Parathyroid adenoma (tissue), 2 donors: ENCODE measurements at regions not wholly inside any gene's neighbourhood (a gene's known extent, or its start where the extent isn't known, plus 50 kb on each side); places are given as distances from the start of the nearest gene placed in this dataset.

Experiments used
- H2AFZ ChIP-seq: fragments of 300-600 bp; sonication (generic); one replicate; pipeline ENCODE4 v1.7.0; 2017; ENCODE audit warnings: antibody characterized with exemption, mild to moderate bottlenecking
- H3K27ac ChIP-seq: fragments of 300-600 bp; sonication (generic); one replicate; pipeline ENCODE4 v1.7.0; 2017
- H3K27me3 ChIP-seq: fragments of 300-600 bp; sonication (generic); one replicate; pipeline ENCODE4 v1.7.0; 2017; ENCODE audit warnings: low read length; ENCODE audit not compliant: control insufficient read depth, insufficient read depth
- H3K36me3 ChIP-seq: fragments of 300-600 bp; sonication (generic); one replicate; pipeline ENCODE4 v1.7.0; 2017; ENCODE audit warnings: low read length; ENCODE audit not compliant: control insufficient read depth, insufficient read depth
- H3K4me1 ChIP-seq: fragments of 300-600 bp; sonication (generic); one replicate; pipeline ENCODE4 v1.7.0; 2017; ENCODE audit warnings: control low read depth
- H3K4me2 ChIP-seq: fragments of 300-600 bp; sonication (generic); one replicate; pipeline ENCODE4 v1.7.0; 2017; ENCODE audit warnings: low read length
- H3K4me3 ChIP-seq: fragments of 300-600 bp; sonication (generic); one replicate; pipeline ENCODE4 v1.7.0; 2017; ENCODE audit warnings: low read depth, low read length
- H3K79me2 ChIP-seq: fragments of 300-600 bp; sonication (generic); one replicate; pipeline ENCODE4 v1.7.0; 2017; ENCODE audit warnings: control low read depth
- H3K9ac ChIP-seq: fragments of 300-600 bp; sonication (generic); one replicate; pipeline ENCODE4 v1.7.0; 2017; ENCODE audit warnings: mild to moderate bottlenecking
- H3K9me3 ChIP-seq: fragments of 300-600 bp; sonication (generic); one replicate; pipeline ENCODE4 v1.7.0; 2017; ENCODE audit warnings: low read length; ENCODE audit not compliant: control insufficient read depth
- CTCF ChIP-seq: fragments of 300-600 bp; sonication (generic); IDR thresholded peaks from one replicate; pipeline ENCODE4 v1.7.0; 2017; ENCODE audit warnings: antibody characterized with exemption, mild to moderate bottlenecking
- donor health status: primary hyperparathyroidism.

- Histone ChIP-seq H3K36me3 (no peaks in the 10 kb centered on the region), H3K9me3 (no peaks in the 10 kb centered on the region), H3K9ac (no peak overlapping the region), H3K27me3 (no peaks in the 10 kb centered on the region), H3K27ac (no peak overlapping the region), H2AFZ (no peak overlapping the region), H3K4me1 (no peaks in the 10 kb centered on the region), H3K4me3 (no peak overlapping the region), H3K79me2 (no peaks in the 10 kb centered on the region), H3K4me2 (no peak overlapping the region)
- TF ChIP-seq CTCF, result no peak
Observed at GRCh38 chr7:46421441-46422230, 500.6 kb upstream of the IGFBP3 start.

- no peaks in the 10 kb centered on the region for H3K36me3 ChIP-seq
- no peak overlapping the region for H3K9ac ChIP-seq
- H3K9me3 ChIP-seq, result no peaks in the 10 kb centered on the region
- H3K4me3 ChIP-seq, result no peak overlapping the region
- no peak for TF ChIP-seq CTCF
- H3K4me2 ChIP-seq, result no peak overlapping the region
- no peaks in the 10 kb centered on the region for H3K79me2 ChIP-seq
- no peaks in the 10 kb centered on the region for H3K4me1 ChIP-seq
- H2AFZ ChIP-seq, result no peak overlapping the region
- no peak overlapping the region for H3K27ac ChIP-seq
- no peaks in the 10 kb centered on the region for H3K27me3 ChIP-seq
Observed at GRCh38 chr7:46414946-46415345, 493.9 kb upstream of the IGFBP3 start.

GRCh38 chr7:46411236-46411635 is 490.2 kb upstream of the IGFBP3 start:
- no peaks in the 10 kb centered on the region for H3K4me1 ChIP-seq
- no peak for TF ChIP-seq CTCF
- no peaks in the 10 kb centered on the region for H3K9me3 ChIP-seq
- H3K79me2 ChIP-seq, result no peaks in the 10 kb centered on the region
- H3K4me2 ChIP-seq, result no peak overlapping the region
- H3K27ac ChIP-seq, result no peak overlapping the region
- H3K4me3 ChIP-seq, result no peak overlapping the region
- H3K9ac ChIP-seq, result no peak overlapping the region
- no peaks in the 10 kb centered on the region for H3K27me3 ChIP-seq
- H3K36me3 ChIP-seq, result no peaks in the 10 kb centered on the region
- H2AFZ ChIP-seq, result no peak overlapping the region

GRCh38 chr7:46407125-46407524 is 486.1 kb upstream of the IGFBP3 start:
- Histone ChIP-seq H3K79me2 (no peaks in the 10 kb centered on the region), H3K36me3 (no peaks in the 10 kb centered on the region), H3K9ac (no peak overlapping the region), H3K4me1 (no peaks in the 10 kb centered on the region), H3K27ac (no peak overlapping the region), H3K4me2 (no peak overlapping the region), H3K27me3 (no peaks in the 10 kb centered on the region), H3K4me3 (no peak overlapping the region), H3K9me3 (no peaks in the 10 kb centered on the region), H2AFZ (no peak overlapping the region)
- no peak for TF ChIP-seq CTCF

GRCh38 chr7:46397591-46397990 is 476.5 kb upstream of the IGFBP3 start:
- Histone ChIP-seq H3K27ac (no peak overlapping the region), H3K79me2 (no peaks in the 10 kb centered on the region), H3K4me3 (no peak overlapping the region), H3K27me3 (no peaks in the 10 kb centered on the region), H3K4me1 (no peaks in the 10 kb centered on the region), H3K9ac (no peak overlapping the region), H2AFZ (no peak overlapping the region), H3K4me2 (no peak overlapping the region), H3K36me3 (no peaks in the 10 kb centered on the region), H3K9me3 (peaks cover 3% of the 10 kb centered on the region)
- no peak for TF ChIP-seq CTCF
